ENCODE measurements at regions not wholly inside any gene's neighbourhood (a gene's known extent, or its start where the extent isn't known, plus 50 kb on each side); places are given as distances from the start of the nearest gene placed in this dataset.

- no peak for TF ChIP-seq CTCF (conservative IDR thresholded peaks at IDR 0.05; ENCODE audit: low read length)
- H3K4me3 ChIP-seq (ENCODE audit: low read length): no peak overlapping the region
- DNase-seq (ENCODE audit: low read depth): no peak
Observed at GRCh38 chr5:38115318-38115827, 143.0 kb upstream of the EGFLAM start.

GRCh38 chr5:38113880-38114279, 144.5 kb upstream of the EGFLAM start:
- TF ChIP-seq CTCF (conservative IDR thresholded peaks at IDR 0.05; ENCODE audit: low read length): no peak
- no peak for DNase-seq (ENCODE audit: low read depth)
- no peak overlapping the region for H3K4me3 ChIP-seq (ENCODE audit: low read length)

GRCh38 chr5:38113456-38113855, 144.9 kb upstream of the EGFLAM start:
- H3K4me3 ChIP-seq (ENCODE audit: low read length): no peak overlapping the region
- TF ChIP-seq CTCF (conservative IDR thresholded peaks at IDR 0.05; ENCODE audit: low read length): no peak
- no peak for DNase-seq (ENCODE audit: low read depth)

- no peak for TF ChIP-seq CTCF (conservative IDR thresholded peaks at IDR 0.05; ENCODE audit: low read length)
- no peak overlapping the region for H3K4me3 ChIP-seq (ENCODE audit: low read length)
- no peak for DNase-seq (ENCODE audit: low read depth)
Observed at GRCh38 chr5:38112938-38113337, 145.4 kb upstream of the EGFLAM start.

- DNase-seq (ENCODE audit: low read depth): no peak
Observed at GRCh38 chr5:38110130-38110529, 148.2 kb upstream of the EGFLAM start.

GRCh38 chr5:38107096-38107495, 151.3 kb upstream of the EGFLAM start:
- no peak overlapping the region for H3K4me3 ChIP-seq (ENCODE audit: low read length)
- no peak for TF ChIP-seq CTCF (conservative IDR thresholded peaks at IDR 0.05; ENCODE audit: low read length)
- no peak for DNase-seq (ENCODE audit: low read depth)

More at GRCh38 chr5:38110130-38110529, 148.2 kb upstream of the EGFLAM start:
- no peak overlapping the region for H3K4me3 ChIP-seq (ENCODE audit: low read length)
- TF ChIP-seq CTCF (conservative IDR thresholded peaks at IDR 0.05; ENCODE audit: low read length): no peak

GRCh38 chr5:38105801-38106200, 152.6 kb upstream of the EGFLAM start:
- no peak for DNase-seq (ENCODE audit: low read depth)
- no peak overlapping the region for H3K4me3 ChIP-seq (ENCODE audit: low read length)
- TF ChIP-seq CTCF (conservative IDR thresholded peaks at IDR 0.05; ENCODE audit: low read length): no peak
